OCI-LY3 (cell line): ENCODE measurements at regions not wholly inside any gene's neighbourhood (a gene's known extent, or its start where the extent isn't known, plus 50 kb on each side); places are given as distances from the start of the nearest gene placed in this dataset.

Experiments used
- EZH2phosphoT487 ChIP-seq: fragments of 200-600 bp; shearing (Covaris generic); IDR thresholded peaks from 2 replicates; pipeline ENCODE4 v1.6.1; 2018; ENCODE audit warnings: antibody characterized with exemption, mixed run types, low read depth
- TF ChIP-seq, protein P1 (sequence below): fragments of 200-600, 300-600 bp; sonication (generic); IDR thresholded peaks from 2 replicates; pipeline ENCODE4 v1.5.1; 2014; ENCODE audit warnings: antibody characterized with exemption, low read length, low read depth

GRCh38 chr10:120271696-120272095 is 185.3 kb upstream of the PLPP4 start:
- TF ChIP-seq, protein P1, sequence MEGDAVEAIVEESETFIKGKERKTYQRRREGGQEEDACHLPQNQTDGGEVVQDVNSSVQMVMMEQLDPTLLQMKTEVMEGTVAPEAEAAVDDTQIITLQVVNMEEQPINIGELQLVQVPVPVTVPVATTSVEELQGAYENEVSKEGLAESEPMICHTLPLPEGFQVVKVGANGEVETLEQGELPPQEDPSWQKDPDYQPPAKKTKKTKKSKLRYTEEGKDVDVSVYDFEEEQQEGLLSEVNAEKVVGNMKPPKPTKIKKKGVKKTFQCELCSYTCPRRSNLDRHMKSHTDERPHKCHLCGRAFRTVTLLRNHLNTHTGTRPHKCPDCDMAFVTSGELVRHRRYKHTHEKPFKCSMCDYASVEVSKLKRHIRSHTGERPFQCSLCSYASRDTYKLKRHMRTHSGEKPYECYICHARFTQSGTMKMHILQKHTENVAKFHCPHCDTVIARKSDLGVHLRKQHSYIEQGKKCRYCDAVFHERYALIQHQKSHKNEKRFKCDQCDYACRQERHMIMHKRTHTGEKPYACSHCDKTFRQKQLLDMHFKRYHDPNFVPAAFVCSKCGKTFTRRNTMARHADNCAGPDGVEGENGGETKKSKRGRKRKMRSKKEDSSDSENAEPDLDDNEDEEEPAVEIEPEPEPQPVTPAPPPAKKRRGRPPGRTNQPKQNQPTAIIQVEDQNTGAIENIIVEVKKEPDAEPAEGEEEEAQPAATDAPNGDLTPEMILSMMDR, result no peak
- no peak for TF ChIP-seq EZH2phosphoT487
